ENCODE measurements at regions not wholly inside any gene's neighbourhood (a gene's known extent, or its start where the extent isn't known, plus 50 kb on each side); places are given as distances from the start of the nearest gene placed in this dataset.

DNA sequence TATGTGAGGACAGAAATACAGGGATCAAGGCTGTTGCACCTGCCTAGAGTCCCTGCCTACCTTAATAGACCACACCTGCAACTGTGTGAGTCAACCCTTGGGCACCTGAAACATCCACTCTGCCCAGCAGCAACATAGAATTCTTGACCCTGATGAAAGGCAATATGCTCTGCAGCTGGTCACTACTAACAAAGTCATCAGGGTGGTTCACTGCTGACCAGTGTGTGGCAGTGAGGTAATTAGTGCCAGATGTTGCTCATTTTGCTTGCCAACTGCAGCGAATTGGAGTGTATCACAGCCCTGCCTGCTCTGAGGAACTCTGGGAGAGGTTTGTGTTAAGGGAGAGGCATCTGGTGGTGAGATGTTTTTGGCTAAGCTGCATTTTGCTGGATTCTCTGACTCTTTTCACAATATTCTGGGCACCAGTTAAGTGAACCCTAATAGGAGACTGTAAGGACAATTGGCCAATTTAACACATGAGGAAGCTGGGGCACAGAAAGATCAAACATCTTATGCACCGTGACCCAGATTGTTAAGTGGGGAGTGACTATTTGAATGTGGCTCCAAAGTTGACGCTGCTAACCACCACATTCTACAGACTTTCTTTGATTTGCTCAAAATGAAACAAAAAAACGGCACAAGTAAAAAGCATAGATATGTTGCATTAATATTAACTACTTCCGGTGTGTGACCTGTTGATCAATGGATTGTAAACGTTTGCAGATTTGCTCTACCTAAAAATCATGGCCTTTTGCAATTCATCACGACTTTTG is 61.9 kb upstream of the OPRM1 start:
- no peak for TF ChIP-seq POLR3G (IDR thresholded peaks at IDR 0.05; ENCODE audit: extremely low read depth, insufficient read length, insufficient replicate concordance)
- no peak for TF ChIP-seq POLR2A (conservative IDR thresholded peaks at IDR 0.05)
